LNCaP clone FGC (cell line): ENCODE measurements at regions not wholly inside any gene's neighbourhood (a gene's known extent, or its start where the extent isn't known, plus 50 kb on each side); places are given as distances from the start of the nearest gene placed in this dataset.

Experiments used
- DNase-seq: peaks from one replicate; pipeline ENCODE4 v3.0.0-alpha.2; 2011; ENCODE audit warnings: low read depth
- H3K4me3 ChIP-seq: 2 replicates; pipeline ENCODE4 v1.5.1; 2011; ENCODE audit warnings: mild to moderate bottlenecking, low read depth, low read length, control low read depth
- TF ChIP-seq, protein P1 (sequence below): IDR thresholded peaks from 2 replicates; pipeline ENCODE4 v1.5.1; 2012; ENCODE audit warnings: mild to moderate bottlenecking; ENCODE audit not compliant: control insufficient read depth, insufficient read depth; ENCODE audit errors: extremely low read depth

- TF ChIP-seq, protein P1, sequence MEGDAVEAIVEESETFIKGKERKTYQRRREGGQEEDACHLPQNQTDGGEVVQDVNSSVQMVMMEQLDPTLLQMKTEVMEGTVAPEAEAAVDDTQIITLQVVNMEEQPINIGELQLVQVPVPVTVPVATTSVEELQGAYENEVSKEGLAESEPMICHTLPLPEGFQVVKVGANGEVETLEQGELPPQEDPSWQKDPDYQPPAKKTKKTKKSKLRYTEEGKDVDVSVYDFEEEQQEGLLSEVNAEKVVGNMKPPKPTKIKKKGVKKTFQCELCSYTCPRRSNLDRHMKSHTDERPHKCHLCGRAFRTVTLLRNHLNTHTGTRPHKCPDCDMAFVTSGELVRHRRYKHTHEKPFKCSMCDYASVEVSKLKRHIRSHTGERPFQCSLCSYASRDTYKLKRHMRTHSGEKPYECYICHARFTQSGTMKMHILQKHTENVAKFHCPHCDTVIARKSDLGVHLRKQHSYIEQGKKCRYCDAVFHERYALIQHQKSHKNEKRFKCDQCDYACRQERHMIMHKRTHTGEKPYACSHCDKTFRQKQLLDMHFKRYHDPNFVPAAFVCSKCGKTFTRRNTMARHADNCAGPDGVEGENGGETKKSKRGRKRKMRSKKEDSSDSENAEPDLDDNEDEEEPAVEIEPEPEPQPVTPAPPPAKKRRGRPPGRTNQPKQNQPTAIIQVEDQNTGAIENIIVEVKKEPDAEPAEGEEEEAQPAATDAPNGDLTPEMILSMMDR = no peak
- H3K4me3 ChIP-seq = no peak overlapping the region
- DNase-seq = no peak
Measured at GRCh38 chr18:61080954-61081528, 252.2 kb upstream of the CDH20 start.

DNA sequence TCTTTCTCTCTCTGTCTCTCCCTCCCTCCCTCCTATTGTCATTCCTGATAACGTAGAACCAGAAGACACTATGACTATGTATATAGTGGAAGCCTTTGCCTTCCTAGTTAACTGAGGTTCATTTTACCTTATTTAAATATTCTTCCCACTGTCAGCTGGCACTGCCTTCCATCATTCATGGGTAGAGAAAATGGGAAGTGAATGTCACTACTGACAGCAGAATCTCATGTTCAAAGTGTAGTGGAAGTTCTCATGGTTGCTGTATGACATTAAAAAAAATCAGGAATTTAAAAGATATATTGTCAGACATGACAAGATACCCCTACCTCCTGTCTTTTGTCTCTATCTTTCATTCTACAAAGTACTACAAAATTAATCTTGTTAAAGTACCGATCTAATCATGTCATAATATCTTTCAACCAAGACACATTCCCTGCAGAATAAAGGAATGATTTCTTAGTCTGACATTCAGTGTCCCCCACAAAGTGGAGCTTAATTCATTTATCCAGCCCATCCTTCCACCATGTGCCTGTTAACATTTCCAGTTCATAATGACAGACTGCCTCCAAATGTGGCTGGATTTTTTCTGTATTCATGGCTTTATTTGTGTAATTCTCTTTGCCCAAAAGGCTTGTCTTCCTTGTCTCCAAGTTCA, 250.1 kb upstream of the CDH20 start:
- no peak overlapping the region for H3K4me3 ChIP-seq
- TF ChIP-seq, protein P1 = no peak
- no peak for DNase-seq

DNA sequence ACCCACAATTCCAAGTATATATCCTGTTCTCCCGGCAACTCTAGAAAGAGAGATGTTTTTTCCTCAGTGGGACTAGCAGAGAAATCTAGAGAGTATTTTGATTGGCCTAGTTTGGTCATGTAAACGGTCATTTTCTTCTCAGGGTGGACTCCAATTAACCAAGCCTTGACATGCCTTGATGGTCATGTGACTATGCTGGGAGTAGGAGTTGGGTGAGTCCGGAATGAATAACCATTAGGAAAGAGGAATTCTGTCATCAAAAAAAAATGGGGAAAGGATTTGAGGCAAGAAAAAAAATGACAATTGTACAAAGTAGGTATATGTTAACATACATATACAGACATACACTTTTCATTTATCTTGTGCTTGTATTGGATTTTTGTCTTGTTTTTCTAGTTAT, 248.2 kb upstream of the CDH20 start:
- no peak for DNase-seq
- TF ChIP-seq, protein P1 = no peak
- H3K4me3 ChIP-seq = no peak overlapping the region

- no peak overlapping the region for H3K4me3 ChIP-seq
- no peak for DNase-seq
- TF ChIP-seq, protein P1 = no peak
Measured at GRCh38 chr18:61085761-61086160, 247.5 kb upstream of the CDH20 start.

DNA sequence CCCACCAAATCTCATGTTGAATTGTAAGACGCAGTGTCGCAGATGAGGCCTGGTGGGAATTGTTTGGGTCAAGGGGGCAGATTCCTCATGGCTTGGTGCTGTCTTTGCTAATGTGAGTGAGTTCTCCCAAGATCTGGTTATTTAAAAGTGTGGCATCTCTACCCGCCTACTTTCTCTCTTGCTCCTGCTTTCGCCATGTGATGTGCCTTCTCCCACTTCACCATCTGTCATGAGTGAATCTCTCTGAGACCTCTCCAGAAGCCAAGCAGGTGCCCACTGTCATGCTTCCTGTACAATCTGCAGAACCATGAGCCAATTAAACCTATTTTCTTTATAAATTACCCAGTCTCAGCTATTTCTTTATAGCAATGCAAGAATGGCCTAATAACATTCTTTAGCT, 246.6 kb upstream of the CDH20 start:
- no peak for DNase-seq
- TF ChIP-seq, protein P1 = no peak
- H3K4me3 ChIP-seq = no peak overlapping the region

GRCh38 chr18:61091379-61091778, 241.9 kb upstream of the CDH20 start:
- DNase-seq = no peak
- H3K4me3 ChIP-seq = no peak overlapping the region
- TF ChIP-seq, protein P1 = no peak

- DNase-seq = no peak
- no peak overlapping the region for H3K4me3 ChIP-seq
- TF ChIP-seq, protein P1 = no peak
Measured at GRCh38 chr18:61093965-61094364, 239.3 kb upstream of the CDH20 start.
